ENCODE measurements at regions not wholly inside any gene's neighbourhood (a gene's known extent, or its start where the extent isn't known, plus 50 kb on each side); places are given as distances from the start of the nearest gene placed in this dataset.
"Not testable (repeated sequence)": the region's sequence is repeated elsewhere in the genome, so short reads cannot be mapped to it uniquely, and the experiment has no call there.

GRCh38 chr11:39745401-39745800 lies 1714.1 kb downstream of the LRRC4C start:
- Mint-ChIP-seq H3K27ac (no peak overlapping the region), H3K27me3 (ENCODE audit: insufficient read depth) (no peaks in the 10 kb centered on the region), H3K4me3 (no peak overlapping the region), H3K36me3 (ENCODE audit: low read depth) (no peaks in the 10 kb centered on the region), H3K4me1 (no peaks in the 10 kb centered on the region), H3K9me3 (peaks cover 14% of the 10 kb centered on the region)
- peaks cover 10% of the 10 kb centered on the region for H3K9me3 ChIP-seq (ENCODE audit: control insufficient read depth, low read length)
- H3K4me1 ChIP-seq (ENCODE audit: control insufficient read depth, insufficient read depth, low read length) = no peaks in the 10 kb centered on the region
- DNase-seq = no peak
- no peaks in the 10 kb centered on the region for H3K27me3 ChIP-seq (ENCODE audit: control insufficient read depth, insufficient read depth, low read length, poor library complexity, severe bottlenecking)
- no peaks in the 10 kb centered on the region for H3K36me3 ChIP-seq (ENCODE audit: control insufficient read depth, insufficient read depth, low read length)
- WGBS, 2 experiments (ENCODE audit: insufficient coverage in 1 of 2, insufficient read length in 1 of 2) = 77 to 97% methylated on average over 4 to 6 of the region's 6 CpGs
- no peak for TF ChIP-seq CTCF (conservative IDR thresholded peaks at IDR 0.05)
- no peak overlapping the region for H3K4me3 ChIP-seq (ENCODE audit: low read length)
- H3K27ac ChIP-seq (ENCODE audit: low read depth, low read length) = no peak overlapping the region
- H3K9ac ChIP-seq (ENCODE audit: extremely low read depth, low read length, poor library complexity, severe bottlenecking) = no peak overlapping the region

DNA sequence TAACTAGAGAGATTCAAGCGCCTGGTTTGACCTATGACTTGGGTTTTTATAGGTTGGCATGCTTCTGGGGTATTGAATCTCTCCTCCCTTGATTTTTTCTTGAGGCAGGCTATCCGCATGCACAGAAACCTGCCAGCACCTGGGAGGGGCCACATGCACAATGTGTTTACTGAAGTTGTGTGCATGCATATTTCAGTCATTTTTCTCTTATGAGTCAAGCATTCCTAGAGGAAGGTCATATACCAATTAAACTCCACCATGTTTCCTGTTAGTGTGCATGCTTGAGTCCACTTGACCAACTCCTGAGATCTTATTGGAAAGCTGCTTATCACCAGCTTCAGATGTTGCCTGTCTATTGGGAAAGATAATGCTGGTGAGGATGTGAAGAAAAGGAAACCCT lies 1718.4 kb downstream of the LRRC4C start:
- Mint-ChIP-seq H3K27me3 (ENCODE audit: insufficient read depth) (no peaks in the 10 kb centered on the region), H3K9me3 (peaks cover 14% of the 10 kb centered on the region), H3K4me1 (no peaks in the 10 kb centered on the region), H3K27ac (no peak overlapping the region), H3K4me3 (no peak overlapping the region), H3K36me3 (ENCODE audit: low read depth) (no peaks in the 10 kb centered on the region)
- Histone ChIP-seq H3K9ac (ENCODE audit: extremely low read depth, low read length, poor library complexity, severe bottlenecking) (no peak overlapping the region), H3K4me3 (ENCODE audit: low read length) (no peak overlapping the region), H3K36me3 (ENCODE audit: control insufficient read depth, insufficient read depth, low read length) (no peaks in the 10 kb centered on the region), H3K9me3 (ENCODE audit: control insufficient read depth, low read length) (peaks cover 10% of the 10 kb centered on the region), H3K27me3 (ENCODE audit: control insufficient read depth, insufficient read depth, low read length, poor library complexity, severe bottlenecking) (no peaks in the 10 kb centered on the region), H3K4me1 (ENCODE audit: control insufficient read depth, insufficient read depth, low read length) (no peaks in the 10 kb centered on the region), H3K27ac (ENCODE audit: low read depth, low read length) (no peak overlapping the region)
- DNase-seq = no peak
- TF ChIP-seq CTCF (conservative IDR thresholded peaks at IDR 0.05) = no peak
- 97 to 100% methylated on average over 1 to 2 of the region's 2 CpGs for WGBS, 2 experiments (ENCODE audit: insufficient coverage in 1 of 2, insufficient read length in 1 of 2)

GRCh38 chr11:39736351-39736750 lies 1723.1 kb downstream of the LRRC4C start:
- not testable (repeated sequence) for H3K4me1 ChIP-seq (ENCODE audit: control insufficient read depth, insufficient read depth, low read length); H3K27ac Mint-ChIP-seq

DNA sequence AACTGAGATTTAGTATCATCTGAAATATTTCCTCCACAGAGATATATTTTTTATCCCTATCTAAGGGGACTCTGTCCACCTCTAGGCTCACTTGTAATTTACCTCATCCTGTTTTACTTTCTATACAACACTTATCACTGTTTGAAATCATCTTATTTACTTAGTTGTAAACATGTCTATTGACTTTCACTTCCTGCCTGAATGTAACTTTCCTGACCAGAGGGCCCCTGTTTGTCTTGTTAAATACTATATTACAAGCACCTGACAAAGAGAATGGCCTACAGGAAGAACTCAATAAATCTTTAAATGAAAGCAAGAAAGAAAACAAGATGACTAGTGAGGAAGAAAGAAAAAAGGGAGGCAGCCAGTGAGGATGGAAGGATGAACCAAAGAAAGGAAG lies 1727.5 kb downstream of the LRRC4C start:
- DNase-seq = no peak
- H3K9me3 ChIP-seq (ENCODE audit: control insufficient read depth, low read length) = no peaks in the 10 kb centered on the region
- H3K27me3 Mint-ChIP-seq (ENCODE audit: insufficient read depth) = no peaks in the 10 kb centered on the region
- H3K9me3 Mint-ChIP-seq = peaks cover 5% of the 10 kb centered on the region
- H3K27ac ChIP-seq (ENCODE audit: low read depth, low read length) = no peak overlapping the region
- H3K4me3 ChIP-seq (ENCODE audit: low read length) = no peak overlapping the region
- H3K9ac ChIP-seq (ENCODE audit: extremely low read depth, low read length, poor library complexity, severe bottlenecking) = no peak overlapping the region
- H3K4me3 Mint-ChIP-seq = no peak overlapping the region
- peaks cover 4% of the 10 kb centered on the region for H3K4me1 ChIP-seq (ENCODE audit: control insufficient read depth, insufficient read depth, low read length)
- H3K27me3 ChIP-seq (ENCODE audit: control insufficient read depth, insufficient read depth, low read length, poor library complexity, severe bottlenecking) = no peaks in the 10 kb centered on the region
- H3K4me1 Mint-ChIP-seq = peaks cover 11% of the 10 kb centered on the region
- no peaks in the 10 kb centered on the region for H3K36me3 Mint-ChIP-seq (ENCODE audit: low read depth)
- no peak for TF ChIP-seq CTCF (conservative IDR thresholded peaks at IDR 0.05)
- no peak overlapping the region for H3K27ac Mint-ChIP-seq
- no peaks in the 10 kb centered on the region for H3K36me3 ChIP-seq (ENCODE audit: control insufficient read depth, insufficient read depth, low read length)

More at GRCh38 chr11:39736351-39736750, 1723.1 kb downstream of the LRRC4C start:
- not testable (repeated sequence) for H3K4me3 ChIP-seq (ENCODE audit: low read length); H3K27ac ChIP-seq (ENCODE audit: low read depth, low read length); H3K36me3 ChIP-seq (ENCODE audit: control insufficient read depth, insufficient read depth, low read length); H3K27me3 Mint-ChIP-seq (ENCODE audit: insufficient read depth); H3K9ac ChIP-seq (ENCODE audit: extremely low read depth, low read length, poor library complexity, severe bottlenecking); H3K27me3 ChIP-seq (ENCODE audit: control insufficient read depth, insufficient read depth, low read length, poor library complexity, severe bottlenecking); H3K4me3 Mint-ChIP-seq; H3K9me3 Mint-ChIP-seq; H3K36me3 Mint-ChIP-seq (ENCODE audit: low read depth); H3K9me3 ChIP-seq (ENCODE audit: control insufficient read depth, low read length); H3K4me1 Mint-ChIP-seq; DNase-seq
- 72 to 86% methylated on average over 2 to 7 of the region's 7 CpGs for WGBS, 2 experiments (ENCODE audit: insufficient coverage in 1 of 2, insufficient read length in 1 of 2)

All from endodermal cell (in vitro differentiated cells).